Nucleus accumbens (tissue), 56 donors: ENCODE measurements at regions not wholly inside any gene's neighbourhood (a gene's known extent, or its start where the extent isn't known, plus 50 kb on each side); places are given as distances from the start of the nearest gene placed in this dataset.
"Not testable (repeated sequence)": the region's sequence is repeated elsewhere in the genome, so short reads cannot be mapped to it uniquely, and the experiment has no call there.

Experiments
- DNase-seq, 56 donors: peaks; one replicate each; lab custom pipeline; 2025; lab: John Stamatoyannopoulos, UW

DNA sequence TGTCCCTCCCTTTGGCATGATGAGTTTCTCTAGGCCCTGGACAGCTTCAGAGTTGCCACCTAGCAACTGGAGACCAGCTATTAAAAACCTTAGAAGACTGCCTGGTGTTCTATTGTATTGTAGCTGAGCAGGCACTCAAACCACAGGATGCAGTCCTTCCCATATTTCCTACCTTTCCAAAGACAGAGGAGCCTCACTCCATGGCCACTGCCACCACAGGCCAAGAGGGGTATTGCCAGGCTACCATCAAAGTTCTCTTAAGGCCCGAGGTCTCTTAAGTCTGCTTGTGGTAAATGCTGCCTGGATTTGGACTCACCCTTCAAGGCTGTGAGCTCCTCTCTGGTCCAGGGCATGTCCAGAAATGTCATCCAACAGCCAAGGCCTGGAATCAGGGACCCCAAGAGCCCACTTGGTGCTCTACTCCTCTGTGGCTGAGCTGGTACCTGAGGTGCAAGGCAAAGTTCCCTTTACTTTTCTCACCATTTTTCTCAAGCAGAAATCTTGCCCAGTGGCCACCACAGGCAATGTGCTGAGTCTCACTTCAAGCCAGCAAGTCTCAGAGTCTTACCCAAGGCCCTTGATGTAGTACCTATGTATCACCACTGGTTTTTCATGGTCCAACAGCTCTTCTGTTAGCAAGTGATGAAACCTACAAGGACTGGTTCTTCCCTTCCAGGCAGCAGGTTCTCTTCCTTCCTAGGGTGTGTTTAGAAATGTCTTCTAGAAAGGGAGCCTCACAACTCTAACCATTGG is 269.4 kb downstream of the AMY1C start:
- no peak for DNase-seq

DNA sequence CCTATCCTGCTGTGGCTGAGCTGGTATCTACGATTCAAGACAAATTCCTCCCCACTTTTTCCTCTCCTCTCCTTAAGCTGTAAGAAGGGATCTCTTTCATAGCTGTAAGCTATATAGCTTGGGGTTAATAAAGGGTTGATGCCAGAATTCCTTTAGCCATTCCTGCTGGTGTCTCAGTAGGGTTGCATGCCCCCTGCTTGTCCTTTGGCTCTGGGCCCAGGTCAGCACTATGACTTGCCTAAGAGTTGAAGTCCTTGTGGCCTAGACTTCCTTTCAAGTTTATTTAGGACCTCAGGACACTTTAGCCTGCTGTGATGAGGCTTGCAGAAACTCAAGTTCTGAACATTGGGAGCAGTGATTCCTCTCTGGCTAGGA is 270.0 kb downstream of the AMY1C start:
- no peak for DNase-seq

DNA sequence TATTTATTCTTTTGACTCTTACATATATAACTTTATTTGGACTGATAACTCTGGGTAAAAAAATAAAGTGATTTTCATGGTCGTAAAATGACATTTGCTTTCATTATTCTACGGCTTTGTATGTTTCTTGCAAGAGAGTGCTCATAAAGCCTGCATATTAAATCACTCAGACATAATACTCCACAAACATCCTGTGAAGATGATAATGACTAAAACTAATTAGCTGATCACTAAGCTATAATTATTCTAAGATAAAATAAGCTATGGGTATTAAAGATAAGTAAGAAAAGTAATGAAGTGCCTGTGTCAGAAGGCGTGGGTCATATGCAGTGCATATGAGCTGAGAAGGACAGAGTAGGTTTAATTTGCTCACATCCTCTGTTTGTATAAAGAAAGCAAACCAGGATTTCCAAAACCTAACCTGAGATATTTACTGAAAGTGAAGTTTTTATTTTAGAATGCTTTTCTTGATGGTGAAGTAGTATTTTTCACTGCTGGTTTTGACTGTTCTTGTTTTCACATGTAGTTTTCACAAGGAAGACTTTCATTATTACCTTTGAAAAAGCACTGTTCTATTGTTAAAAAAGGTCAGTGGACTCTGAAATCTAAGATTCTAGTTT is 278.8 kb downstream of the AMY1C start:
- no peak for DNase-seq

GRCh38 chr1:104029456-104029970 is 279.8 kb downstream of the AMY1C start:
- no peak for DNase-seq

DNA sequence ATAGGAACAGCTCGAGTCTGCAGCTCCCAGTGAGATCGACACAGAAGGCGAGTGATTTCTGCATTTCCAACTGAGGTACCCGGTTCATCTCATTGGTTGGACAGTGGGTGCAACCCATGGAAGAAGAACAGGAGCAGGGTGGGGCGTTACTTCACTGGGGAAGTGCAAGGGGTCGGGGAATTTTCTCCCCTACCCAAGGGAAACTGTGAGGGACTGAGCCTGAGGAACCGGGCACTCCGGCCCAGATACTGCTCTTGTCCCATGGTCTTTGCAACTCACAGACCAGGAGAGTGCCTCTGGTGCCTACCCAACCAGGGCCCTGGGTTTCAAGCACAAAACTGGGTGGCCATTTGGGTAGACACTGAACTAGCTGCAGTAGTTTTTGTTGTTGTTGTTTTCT is 307.1 kb downstream of the AMY1C start:
- DNase-seq, result no peak

- DNase-seq, result not testable (repeated sequence)
These were observed 307.7 kb downstream of the AMY1C start for GRCh38 chr1:104057219-104057898.

DNA sequence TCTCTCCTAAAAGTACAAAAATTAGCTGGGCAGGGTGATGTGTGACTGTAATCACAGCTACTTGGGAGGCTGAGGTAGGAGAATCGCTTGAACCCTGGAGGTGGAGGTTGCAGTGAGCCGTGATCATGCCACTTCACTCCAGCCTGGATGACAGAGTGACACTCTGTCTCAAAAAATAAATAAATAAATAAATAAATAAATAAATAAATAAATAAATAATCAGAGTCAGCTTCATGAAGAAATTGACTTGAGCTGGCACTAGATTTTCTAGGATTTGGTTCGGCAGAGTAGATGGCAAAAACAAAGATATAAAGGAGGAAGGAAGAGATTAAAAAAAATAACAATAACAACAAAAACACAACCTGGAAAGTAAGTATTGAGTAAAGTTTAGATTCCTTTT is 311.9 kb downstream of the AMY1C start:
- DNase-seq, result not testable (repeated sequence)

- DNase-seq, result no peak
These were observed 314.7 kb downstream of the AMY1C start for GRCh38 chr1:104064399-104064798.

- DNase-seq, result no peak
These were observed 323.2 kb downstream of the AMY1C start for GRCh38 chr1:104072915-104073371.

- DNase-seq, result no peak
These were observed 323.8 kb downstream of the AMY1C start for GRCh38 chr1:104073463-104073902.

DNA sequence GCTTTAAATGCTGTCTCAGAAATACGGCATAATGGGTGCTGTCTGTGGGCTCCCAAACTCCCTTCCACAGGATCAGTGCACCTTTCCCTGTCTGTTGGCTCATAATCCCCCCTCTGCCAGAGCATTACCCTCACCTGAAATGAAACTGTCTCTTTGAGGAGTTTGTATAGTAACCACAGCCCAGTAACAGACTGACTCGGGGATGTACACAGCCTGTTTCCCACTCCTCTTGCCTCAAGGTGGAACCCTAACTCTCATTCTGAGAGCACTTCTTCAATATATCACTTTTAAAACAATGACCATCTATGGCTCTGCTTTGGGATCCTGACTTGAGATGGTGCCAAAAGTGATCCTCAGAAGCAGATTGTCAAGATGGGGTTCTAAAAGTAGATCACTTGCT is 332.5 kb downstream of the AMY1C start:
- DNase-seq, result no peak

GRCh38 chr1:104084380-104084779 is 334.7 kb downstream of the AMY1C start:
- DNase-seq, result no peak

DNA sequence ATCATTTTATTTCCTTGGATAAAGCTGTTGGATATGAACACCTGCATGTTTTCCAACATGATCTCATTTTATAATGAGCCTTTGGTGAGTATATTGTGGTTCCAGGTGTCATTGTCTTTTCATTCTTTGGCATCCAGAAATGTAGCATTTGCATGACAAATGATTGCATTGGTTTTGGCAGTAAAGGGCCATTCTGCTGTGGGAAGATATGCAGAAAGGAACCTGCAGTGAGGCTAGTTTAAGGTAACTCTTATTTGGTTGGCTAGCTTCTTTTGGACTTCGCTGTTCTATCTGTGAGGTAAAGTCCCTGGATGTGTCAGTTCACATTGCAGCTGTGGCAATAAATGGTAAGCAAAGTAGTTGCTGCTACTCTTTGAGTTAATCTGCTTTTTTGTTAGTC is 343.0 kb downstream of the AMY1C start:
- DNase-seq, result no peak

DNA sequence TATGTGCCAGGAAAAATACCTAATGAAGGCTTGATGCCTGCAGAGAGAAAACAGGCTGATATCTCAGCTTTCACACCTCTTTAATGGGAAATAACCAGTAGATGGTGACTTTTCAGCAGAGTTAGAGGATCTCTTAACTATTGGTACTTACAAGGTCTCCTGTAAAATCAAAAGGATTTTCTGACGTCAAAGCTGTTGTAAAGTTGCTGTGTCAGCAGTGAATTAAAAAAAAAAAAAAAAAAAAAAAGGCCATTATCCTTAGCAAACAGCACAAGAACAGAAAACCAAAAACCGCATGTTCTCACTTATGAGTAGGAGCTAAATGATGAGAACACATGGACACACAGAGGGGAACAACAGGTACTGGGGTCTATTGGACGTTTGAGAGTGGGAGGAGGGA is 349.1 kb downstream of the AMY1C start:
- DNase-seq, result no peak

DNA sequence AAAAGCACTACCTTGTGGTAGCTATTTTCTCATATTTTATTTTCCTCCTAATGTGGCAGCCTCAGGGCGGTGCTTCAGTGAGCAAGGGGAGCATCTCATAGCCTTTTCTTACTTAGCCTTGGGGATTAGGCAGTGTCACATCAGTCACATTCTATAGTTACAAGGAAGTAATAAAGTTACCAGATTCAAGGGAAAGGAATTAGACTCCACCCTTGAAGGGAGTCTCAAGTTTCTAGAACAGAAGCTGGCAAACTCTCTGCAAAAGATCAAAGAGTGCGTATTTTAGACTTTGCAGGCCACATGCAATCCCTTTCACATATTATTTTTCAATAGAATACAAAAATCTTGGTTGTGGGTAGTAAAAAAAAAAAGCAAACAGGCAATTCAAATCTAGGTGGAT is 350.4 kb downstream of the AMY1C start:
- DNase-seq, result no peak

DNA sequence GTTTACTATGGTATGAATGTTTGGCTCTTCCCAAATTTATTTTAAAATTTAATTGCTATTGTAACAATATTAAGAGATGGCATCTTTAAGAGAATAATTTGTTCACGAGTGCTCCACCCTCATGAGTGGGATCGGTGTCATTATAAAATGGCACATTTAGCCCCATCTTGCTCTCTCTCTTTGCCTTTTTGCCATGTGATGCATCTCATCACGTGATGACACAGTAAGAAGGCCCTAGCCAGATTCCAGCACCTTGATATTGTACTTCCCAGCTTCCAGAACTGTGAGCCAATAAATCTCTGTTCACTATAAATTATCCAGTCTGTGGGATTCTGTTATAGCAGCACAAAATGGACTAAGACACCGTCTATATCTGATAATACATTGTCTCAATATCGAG is 355.8 kb downstream of the AMY1C start:
- no peak for DNase-seq

DNA sequence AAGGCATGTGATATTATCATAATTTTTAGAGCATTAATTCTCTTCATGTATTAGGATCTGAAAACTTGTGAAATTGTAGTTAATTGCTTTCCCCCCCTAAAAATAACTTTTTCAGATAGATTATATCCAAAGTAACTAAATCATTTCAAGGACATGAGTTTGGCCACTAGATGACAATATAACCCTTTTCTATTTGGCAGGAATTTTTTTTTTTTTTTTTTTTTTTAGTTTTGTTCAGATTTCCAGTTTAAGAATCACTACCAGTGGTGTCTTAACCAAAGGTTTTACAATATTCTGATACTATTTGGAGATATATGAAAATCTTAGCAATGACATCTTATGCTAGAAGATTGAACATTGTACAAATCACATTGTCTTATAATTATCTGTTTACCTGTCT is 370.8 kb downstream of the AMY1C start:
- no peak for DNase-seq

DNA sequence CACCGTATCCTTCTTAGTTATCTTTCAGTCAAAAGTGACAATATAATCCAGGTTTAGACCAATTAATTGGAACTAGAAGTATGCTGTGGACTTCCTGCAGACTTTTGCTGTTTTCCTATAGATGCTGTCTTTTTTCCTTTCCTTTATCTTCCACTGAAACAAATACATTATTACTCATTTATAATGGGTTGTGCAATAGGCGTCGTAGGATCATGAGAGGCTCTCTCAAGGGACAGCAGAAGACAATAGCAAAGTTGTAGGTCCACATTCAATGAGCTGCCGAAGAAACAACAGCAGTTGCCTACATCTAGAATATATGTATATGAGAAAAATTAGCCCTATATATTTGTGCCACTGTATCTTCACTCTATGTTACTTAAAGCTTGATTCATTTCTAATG is 371.6 kb downstream of the AMY1C start:
- no peak for DNase-seq

- no peak for DNase-seq
These were observed 375.6 kb downstream of the AMY1C start for GRCh38 chr1:104125266-104125665.

GRCh38 chr1:104125970-104126369 is 376.3 kb downstream of the AMY1C start:
- DNase-seq, result no peak

DNA sequence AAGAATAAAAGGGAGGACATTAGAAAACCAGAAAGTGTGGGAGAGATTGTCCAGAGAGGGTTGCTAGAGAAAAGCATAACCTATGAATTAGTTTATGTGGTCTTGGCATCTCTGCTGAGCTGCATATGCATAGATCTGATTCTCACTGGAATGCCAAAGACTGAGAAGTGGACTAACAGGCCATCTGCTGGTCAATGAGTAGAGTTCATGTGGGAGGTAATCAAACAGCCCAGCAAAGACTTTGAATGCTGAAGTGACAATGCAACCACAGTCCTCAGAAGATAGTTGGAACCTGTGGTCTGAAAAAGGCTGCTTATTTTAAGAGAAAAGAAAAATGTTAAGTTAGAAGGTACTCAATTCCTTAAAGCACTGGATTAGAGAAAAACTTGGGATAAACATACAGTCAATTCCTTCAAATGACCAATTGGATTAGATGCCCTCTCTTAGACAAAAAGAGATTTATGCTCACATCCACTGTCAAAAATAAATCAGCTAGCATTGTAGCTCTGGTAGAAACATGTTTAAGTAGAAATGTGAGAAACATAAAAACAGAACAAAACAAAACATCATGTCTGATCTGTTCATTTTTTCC is 382.8 kb downstream of the AMY1C start:
- DNase-seq, result no peak
